GM11168 (cell line): ENCODE measurements at regions not wholly inside any gene's neighbourhood (a gene's known extent, or its start where the extent isn't known, plus 50 kb on each side); places are given as distances from the start of the nearest gene placed in this dataset.
"Not testable (repeated sequence)": the region's sequence is repeated elsewhere in the genome, so short reads cannot be mapped to it uniquely, and the experiment has no call there.

ENCODE experiments used
- in situ Hi-C: fragments of 300-500 bp; cut with MboI; formaldehyde crosslinking; loops from one replicate; pipeline ENCODE4 v1.12.0; 2022; ENCODE audit warnings: low sequenced_read_pairs; ENCODE audit not compliant: unreplicated experiment

DNA sequence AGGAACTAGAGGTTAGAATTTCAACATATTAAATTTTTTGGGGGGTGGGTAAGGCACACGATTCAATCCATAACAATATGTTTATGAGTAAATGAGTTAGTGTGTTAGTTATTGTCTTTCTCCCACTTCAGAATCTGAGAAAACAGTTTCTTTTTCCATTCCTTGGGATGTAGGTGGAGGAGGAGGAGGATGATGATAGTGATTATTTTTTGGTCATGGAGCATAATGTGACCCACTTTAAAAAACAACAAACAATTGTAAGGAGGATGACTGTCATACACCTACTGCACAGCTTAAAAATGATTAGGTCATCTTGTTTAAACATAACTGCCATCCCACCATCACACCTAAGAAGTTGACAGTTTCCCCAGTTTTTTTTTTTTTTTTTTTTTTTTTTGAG is 148.7 kb downstream of the CDRT15L2 start:
- in situ Hi-C loops: no loop called here

DNA sequence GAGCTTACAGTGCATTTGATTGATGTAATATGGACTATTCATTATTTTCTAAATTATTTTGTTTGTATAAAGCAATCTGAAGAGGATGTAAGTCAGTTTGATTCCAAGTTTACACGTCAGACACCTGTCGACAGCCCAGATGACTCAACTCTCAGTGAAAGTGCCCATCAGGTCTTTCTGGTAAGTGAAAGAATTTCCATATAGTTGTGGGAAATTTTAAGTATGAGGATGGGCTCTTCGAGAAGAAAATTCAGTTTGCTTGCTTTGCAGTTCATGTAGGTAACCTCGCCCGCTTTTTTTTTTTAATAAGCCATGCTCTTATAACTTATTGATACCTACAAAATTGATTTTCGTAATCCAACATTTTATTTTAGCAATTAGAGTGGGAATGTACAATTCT is 151.6 kb downstream of the CDRT15L2 start:
- in situ Hi-C loops: not testable (repeated sequence)

DNA sequence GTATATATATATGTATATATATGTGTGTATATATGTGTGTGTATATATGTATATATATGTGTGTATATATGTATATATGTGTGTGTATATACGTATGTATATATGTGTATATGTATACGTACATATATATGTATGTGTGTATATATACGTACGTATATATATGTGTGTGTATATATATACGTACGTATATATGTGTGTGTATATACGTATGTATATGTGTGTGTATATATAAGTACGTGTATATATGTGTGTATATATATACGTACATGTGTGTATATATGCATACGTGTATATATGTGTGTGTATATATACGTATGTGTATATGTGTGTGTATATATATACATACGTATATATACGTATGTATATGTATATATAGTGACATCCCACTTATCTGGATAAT is 154.4 kb downstream of the CDRT15L2 start:
- in situ Hi-C loops: no loop called here

- in situ Hi-C loops: no loop called here
These were observed 156.3 kb downstream of the CDRT15L2 start for GRCh38 chr17:20735796-20736195.

DNA sequence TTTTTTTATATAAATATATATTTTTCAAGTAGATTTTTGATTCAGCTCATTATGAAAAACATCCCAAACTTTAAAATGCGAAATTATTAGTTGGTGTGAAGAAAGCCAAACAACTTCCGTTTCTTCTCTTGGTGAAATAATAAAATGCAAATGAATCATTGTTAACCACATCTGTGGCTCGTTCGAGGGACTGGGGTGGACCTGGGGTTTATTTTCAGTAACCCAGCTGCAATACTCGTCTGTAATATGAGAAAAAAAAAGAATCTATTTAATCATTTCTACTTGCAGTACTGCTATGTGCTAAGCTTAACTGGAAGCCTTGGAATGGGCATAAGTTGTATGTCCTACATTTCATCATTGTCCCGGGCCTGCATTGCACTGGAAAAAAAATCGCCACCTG is 158.1 kb downstream of the CDRT15L2 start:
- in situ Hi-C loops: not testable (repeated sequence)

DNA sequence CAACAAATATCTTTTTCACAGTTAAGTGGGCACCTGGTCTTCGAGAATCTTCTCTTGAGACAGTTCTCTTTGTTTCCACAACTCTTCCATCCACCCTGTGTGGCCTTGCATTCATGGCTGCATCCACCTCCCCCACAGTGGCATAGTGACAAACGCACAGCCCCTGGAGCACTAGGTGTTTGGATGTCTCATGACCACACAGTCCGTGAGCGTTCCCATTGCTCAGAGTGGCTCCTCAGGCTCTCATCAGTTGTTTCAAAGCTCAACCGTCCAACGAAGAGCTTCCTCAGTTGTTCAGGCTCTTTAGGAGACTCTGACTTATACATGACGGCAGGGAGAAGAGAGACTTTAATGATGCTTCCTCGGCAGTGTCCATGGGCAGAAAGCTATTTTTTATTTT is 191.6 kb downstream of the CDRT15L2 start:
- in situ Hi-C loops: no loop called here

- in situ Hi-C loops: no loop called here
These were observed 195.1 kb downstream of the CDRT15L2 start for GRCh38 chr17:20774472-20775135.

DNA sequence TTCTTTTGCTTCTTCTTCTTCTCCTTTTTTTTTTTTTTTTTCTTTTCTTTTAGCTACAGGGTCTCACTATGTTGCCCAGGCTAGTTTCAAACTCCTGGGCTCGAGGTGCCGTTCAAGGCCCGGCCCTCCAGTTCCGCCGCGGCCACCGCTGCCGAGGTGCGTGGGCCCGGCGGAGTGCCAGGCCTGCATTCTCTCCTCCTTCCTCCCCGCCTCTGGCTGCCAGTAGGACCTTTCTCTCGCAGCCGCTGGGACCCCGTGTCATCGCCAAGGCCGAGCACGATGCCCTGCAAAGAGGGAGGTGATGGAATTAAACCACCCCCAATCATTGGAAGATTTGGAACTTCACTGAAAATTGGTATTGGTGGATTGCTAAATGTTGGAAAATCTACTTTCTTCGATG is 195.8 kb downstream of the CDRT15L2 start:
- in situ Hi-C loops: no loop called here

DNA sequence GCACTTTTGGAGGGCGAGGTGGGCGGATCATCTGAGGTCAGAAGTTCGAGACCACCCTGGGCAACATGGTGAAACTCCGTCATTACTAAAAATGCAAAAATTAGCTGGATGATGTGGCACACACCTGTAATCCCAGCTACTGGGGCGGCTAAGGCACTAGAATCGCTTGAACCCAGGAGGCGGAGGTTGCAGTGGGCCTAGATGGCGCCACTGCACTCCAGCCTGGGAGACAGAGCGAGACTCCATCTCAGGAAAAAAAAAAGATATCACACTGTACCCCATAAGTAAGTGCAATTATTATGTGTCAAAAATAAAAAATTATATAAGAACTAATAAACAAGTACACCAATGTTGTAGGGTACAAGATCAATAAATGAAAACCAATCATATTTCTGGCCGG is 200.0 kb downstream of the CDRT15L2 start:
- in situ Hi-C loops: no loop called here

- in situ Hi-C loops: no loop called here
These were observed 201.7 kb downstream of the CDRT15L2 start for GRCh38 chr17:20781260-20781659.

DNA sequence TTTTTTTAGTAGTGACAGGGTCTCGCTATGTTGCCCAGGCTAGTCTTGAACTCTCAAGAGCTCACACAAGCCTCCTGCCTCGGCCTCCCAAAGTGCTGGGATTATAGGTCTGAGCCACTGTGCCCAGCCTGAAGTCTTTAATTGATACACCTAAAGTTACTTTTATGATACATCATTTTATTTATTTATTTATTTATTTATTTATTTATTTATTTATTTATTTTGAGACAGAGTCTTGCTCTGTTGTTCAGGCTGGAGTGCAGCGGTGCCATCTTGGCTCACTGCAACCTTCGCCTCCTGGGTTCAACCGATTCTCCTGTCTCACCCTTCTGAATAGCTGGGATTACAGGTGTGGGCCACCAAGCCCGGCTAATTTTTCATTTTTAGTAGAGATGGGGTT is 202.3 kb downstream of the CDRT15L2 start:
- in situ Hi-C loops: not testable (repeated sequence)

- in situ Hi-C loops: no loop called here
These were observed 203.6 kb downstream of the CDRT15L2 start for GRCh38 chr17:20783091-20783490.

DNA sequence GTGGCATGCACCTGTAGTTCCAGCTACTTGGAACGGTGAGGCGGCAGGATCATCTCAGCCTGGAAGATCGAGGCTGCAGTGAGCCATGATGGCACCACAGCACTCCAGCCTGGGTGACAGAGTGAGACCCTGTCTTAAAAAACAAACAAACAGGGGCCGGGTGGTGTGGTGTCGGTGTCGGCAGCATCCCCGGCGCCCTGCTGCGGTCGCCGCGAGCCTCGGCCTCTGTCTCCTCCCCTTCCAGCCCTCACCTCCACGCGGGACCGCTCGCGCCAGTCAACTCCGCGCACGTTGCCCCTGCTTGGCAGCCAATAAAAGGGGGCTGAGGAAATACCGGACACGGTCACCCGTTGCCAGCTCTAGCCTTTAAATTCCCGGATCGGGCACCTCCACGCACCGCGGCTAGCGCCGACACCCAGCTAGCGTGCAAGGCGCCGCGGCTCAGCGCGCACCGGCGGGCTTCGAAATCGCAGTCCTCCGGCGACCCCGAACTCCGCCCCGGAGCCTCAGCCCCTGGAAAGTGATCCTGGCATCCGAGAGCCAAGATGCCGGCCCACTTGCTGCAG is 204.7 kb downstream of the CDRT15L2 start:
- in situ Hi-C loops: no loop called here

GRCh38 chr17:20787281-20787680 is 207.8 kb downstream of the CDRT15L2 start:
- in situ Hi-C loops: no loop called here

- in situ Hi-C loops: no loop called here
These were observed 212.1 kb downstream of the CDRT15L2 start for GRCh38 chr17:20791626-20792025.

- in situ Hi-C loops: not testable (repeated sequence)
These were observed 215.0 kb downstream of the CDRT15L2 start for GRCh38 chr17:20794532-20794931.

GRCh38 chr17:20797292-20797691 is 217.8 kb downstream of the CDRT15L2 start:
- in situ Hi-C loops: no loop called here

DNA sequence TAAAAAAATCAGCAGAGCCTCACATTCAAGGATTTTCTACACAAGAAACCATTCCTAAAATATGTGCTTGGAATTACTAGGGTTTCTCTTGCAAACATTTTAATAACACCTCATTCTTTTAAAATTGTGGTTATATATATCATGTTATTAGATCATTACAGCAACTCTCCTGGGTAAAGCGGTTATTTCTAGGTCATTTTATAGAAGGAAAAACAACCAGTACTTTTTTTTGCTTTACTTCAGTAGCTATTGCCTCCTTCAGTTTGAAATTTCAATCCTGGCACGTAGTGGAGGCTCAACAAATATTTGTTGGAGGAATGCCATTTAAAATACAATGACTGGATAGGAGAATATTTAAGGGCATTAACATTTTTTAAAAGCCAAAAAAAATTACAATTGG is 220.6 kb downstream of the CDRT15L2 start:
- in situ Hi-C loops: no loop called here

DNA sequence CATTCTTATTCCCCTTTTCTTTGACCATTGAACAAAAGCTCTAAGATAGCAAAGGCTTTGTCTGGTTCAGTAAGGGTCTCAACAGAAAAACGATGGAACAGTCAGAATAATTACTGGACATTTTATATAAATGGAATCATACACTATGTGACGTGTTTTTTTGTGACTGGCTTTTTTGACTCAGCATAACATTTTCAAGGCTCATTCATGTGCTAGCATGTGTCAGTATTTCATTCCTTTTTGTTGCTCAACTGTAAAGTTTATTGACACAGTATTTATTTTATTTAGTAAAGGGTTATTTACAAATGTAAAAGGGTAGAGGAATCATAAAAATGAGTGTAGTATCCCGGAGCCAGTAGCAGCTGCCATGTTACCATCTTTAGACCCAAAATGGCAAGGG is 226.2 kb downstream of the CDRT15L2 start:
- in situ Hi-C loops: no loop called here

GRCh38 chr17:20807566-20807965 is 228.0 kb downstream of the CDRT15L2 start:
- in situ Hi-C loops: not testable (repeated sequence)

GRCh38 chr17:20815410-20815809 is 227.4 kb downstream of the USP22 start:
- in situ Hi-C loops: not testable (repeated sequence)

DNA sequence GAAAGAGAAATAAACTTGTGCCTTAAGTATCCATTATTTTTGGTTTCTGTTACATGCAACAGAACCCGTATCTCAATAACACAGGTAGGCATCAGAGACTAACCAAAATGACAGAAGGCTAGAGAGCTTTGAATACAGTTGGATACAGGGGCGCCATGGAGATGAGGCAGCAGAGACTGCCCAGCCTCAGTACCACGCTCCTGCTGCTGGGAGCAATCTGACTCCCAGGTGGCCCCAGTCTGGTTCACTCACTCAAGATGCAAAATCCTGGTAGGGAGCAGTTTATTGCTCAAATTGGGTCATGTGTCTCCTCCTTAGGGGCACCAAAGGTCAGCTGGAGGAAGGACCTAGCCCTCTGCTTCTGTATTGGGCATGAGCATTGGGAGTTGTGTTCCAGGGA is 218.9 kb downstream of the USP22 start:
- in situ Hi-C loops: no loop called here
